ENCODE measurements at regions not wholly inside any gene's neighbourhood (a gene's known extent, or its start where the extent isn't known, plus 50 kb on each side); places are given as distances from the start of the nearest gene placed in this dataset.
A peak's percentile ranks its signal among the peaks of the same experiment; 100 is the strongest.
"Not testable (repeated sequence)": the region's sequence is repeated elsewhere in the genome, so short reads cannot be mapped to it uniquely, and the experiment has no call there.

DNA sequence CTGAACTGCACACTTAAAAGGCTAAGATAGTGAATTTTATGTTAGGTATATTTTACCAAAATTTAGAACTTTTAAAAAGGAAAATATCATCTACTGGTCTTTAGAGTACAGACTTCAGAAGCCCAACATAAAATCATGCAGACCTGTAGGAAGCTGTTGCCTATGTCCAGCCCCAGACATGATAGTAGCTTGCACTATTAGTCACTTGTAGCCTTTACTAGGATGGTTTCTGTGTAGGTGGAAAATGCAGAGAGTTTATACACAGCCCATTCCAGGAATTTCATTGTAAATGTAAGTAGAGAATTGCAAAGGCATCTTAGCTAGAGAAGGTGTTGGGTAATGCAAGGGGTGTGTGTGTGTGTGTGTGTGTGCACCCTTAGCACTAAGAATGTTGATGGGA, 640.2 kb downstream of the RNF144A start:
- H3K4me3 ChIP-seq (ENCODE audit: low read length) = no peak overlapping the region
- H3K79me2 ChIP-seq (ENCODE audit: control insufficient read depth, low read length) = no peaks in the 10 kb centered on the region
- H3K27me3 ChIP-seq (ENCODE audit: control insufficient read depth, low read length) = no peaks in the 10 kb centered on the region
- H3K36me3 ChIP-seq (ENCODE audit: control insufficient read depth, low read length) = peaks cover 9% of the 10 kb centered on the region
- peaks cover 16% of the 10 kb centered on the region; the same call in 1 of the 2 replicates for H3K9me3 ChIP-seq (ENCODE audit: control insufficient read depth, insufficient read depth, low read length)
- no peaks in the 10 kb centered on the region for H4K20me1 ChIP-seq (ENCODE audit: control insufficient read depth, insufficient read depth, low read depth, low read length)
- peaks cover 40% of the 10 kb centered on the region for H3K4me1 ChIP-seq (ENCODE audit: control insufficient read depth, low read length)
- no peak for TF ChIP-seq EZH2phosphoT487 (IDR thresholded peaks at IDR 0.05; ENCODE audit: borderline replicate concordance, low read length)
- H3F3A ChIP-seq (ENCODE audit: control insufficient read depth, insufficient read depth) = 0 out of 2 replicates have a peak, but pooled peaks cover 2% of the 10 kb centered on the region
- no peak overlapping the region for H3K27ac ChIP-seq (ENCODE audit: low read depth, low read length)
- no peaks in the 10 kb centered on the region for H3K9me2 ChIP-seq (replicated peaks; ENCODE audit: control insufficient read depth, low read length)
- H3K4me2 ChIP-seq (ENCODE audit: low read length) = no peak overlapping the region

- no peak for TF ChIP-seq EZH2phosphoT487 (IDR thresholded peaks at IDR 0.05; ENCODE audit: borderline replicate concordance, low read length)
- TF ChIP-seq, protein P1, sequence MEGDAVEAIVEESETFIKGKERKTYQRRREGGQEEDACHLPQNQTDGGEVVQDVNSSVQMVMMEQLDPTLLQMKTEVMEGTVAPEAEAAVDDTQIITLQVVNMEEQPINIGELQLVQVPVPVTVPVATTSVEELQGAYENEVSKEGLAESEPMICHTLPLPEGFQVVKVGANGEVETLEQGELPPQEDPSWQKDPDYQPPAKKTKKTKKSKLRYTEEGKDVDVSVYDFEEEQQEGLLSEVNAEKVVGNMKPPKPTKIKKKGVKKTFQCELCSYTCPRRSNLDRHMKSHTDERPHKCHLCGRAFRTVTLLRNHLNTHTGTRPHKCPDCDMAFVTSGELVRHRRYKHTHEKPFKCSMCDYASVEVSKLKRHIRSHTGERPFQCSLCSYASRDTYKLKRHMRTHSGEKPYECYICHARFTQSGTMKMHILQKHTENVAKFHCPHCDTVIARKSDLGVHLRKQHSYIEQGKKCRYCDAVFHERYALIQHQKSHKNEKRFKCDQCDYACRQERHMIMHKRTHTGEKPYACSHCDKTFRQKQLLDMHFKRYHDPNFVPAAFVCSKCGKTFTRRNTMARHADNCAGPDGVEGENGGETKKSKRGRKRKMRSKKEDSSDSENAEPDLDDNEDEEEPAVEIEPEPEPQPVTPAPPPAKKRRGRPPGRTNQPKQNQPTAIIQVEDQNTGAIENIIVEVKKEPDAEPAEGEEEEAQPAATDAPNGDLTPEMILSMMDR (IDR thresholded peaks at IDR 0.05; ENCODE audit: low read depth, low read length, poor library complexity, severe bottlenecking) = no peak
- peak overlapping the region; percentile 24 for H3K27ac ChIP-seq (ENCODE audit: low read depth, low read length)
- H3K79me2 ChIP-seq (ENCODE audit: control insufficient read depth, low read length) = no peaks in the 10 kb centered on the region
These were observed 642.6 kb downstream of the RNF144A start for GRCh38 chr2:7559791-7560190.

DNA sequence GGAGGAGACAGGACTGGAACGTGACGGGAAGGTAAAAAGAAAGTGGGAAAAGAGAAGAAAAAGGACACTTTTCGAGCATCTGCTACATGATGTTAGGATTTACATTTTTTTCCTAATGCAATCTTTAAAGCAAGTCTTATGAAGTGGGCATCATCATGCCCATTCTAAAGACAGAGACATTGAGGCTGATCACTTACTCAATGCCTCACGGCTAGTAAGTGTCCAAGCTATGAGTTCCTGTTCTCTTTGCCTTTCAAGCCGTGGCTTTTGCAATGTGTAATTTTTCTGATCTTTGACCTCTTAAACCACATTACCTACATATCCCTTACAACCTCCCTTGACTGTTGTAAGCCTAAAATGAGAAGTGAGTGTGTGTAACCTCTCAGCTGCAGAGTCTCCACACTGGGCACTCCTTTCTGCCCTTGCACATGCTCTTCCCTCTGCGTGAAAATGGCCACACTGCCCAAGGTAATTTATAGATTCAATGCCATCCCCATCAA, 649.2 kb downstream of the RNF144A start:
- TF ChIP-seq, protein P1 (IDR thresholded peaks at IDR 0.05; ENCODE audit: low read depth, low read length, poor library complexity, severe bottlenecking) = no peak
- no peak for TF ChIP-seq EZH2phosphoT487 (IDR thresholded peaks at IDR 0.05; ENCODE audit: borderline replicate concordance, low read length)
- peaks cover 27% of the 10 kb centered on the region for H3K9me3 ChIP-seq (ENCODE audit: control insufficient read depth, insufficient read depth, low read length)
- peaks cover 7% of the 10 kb centered on the region; the same call in 1 of the 2 replicates for H3F3A ChIP-seq (ENCODE audit: control insufficient read depth, insufficient read depth)
- H3K4me3 ChIP-seq (ENCODE audit: low read length) = no peak overlapping the region
- no peaks in the 10 kb centered on the region for H3K9me2 ChIP-seq (replicated peaks; ENCODE audit: control insufficient read depth, low read length)
- no peaks in the 10 kb centered on the region for H3K27me3 ChIP-seq (ENCODE audit: control insufficient read depth, low read length)
- H3K4me2 ChIP-seq (ENCODE audit: low read length) = no peak overlapping the region
- peaks cover 23% of the 10 kb centered on the region for H3K36me3 ChIP-seq (ENCODE audit: control insufficient read depth, low read length)
- no peaks in the 10 kb centered on the region for H4K20me1 ChIP-seq (ENCODE audit: control insufficient read depth, insufficient read depth, low read depth, low read length)
- no peaks in the 10 kb centered on the region for H3K79me2 ChIP-seq (ENCODE audit: control insufficient read depth, low read length)
- H3K4me1 ChIP-seq (ENCODE audit: control insufficient read depth, low read length) = peaks cover 52% of the 10 kb centered on the region
- H3K27ac ChIP-seq (ENCODE audit: low read depth, low read length) = peak overlapping the region; percentile 93

More at GRCh38 chr2:7559791-7560190, 642.6 kb downstream of the RNF144A start:
- H4K20me1 ChIP-seq (ENCODE audit: control insufficient read depth, insufficient read depth, low read depth, low read length) = no peaks in the 10 kb centered on the region
- H3K27me3 ChIP-seq (ENCODE audit: control insufficient read depth, low read length) = no peaks in the 10 kb centered on the region
- peaks cover 15% of the 10 kb centered on the region; the same call in 1 of the 2 replicates for H3K9me3 ChIP-seq (ENCODE audit: control insufficient read depth, insufficient read depth, low read length)
- H3K4me3 ChIP-seq (ENCODE audit: low read length) = peak overlapping the region; percentile 13
- 0 out of 2 replicates have a peak, but pooled peaks cover 2% of the 10 kb centered on the region for H3F3A ChIP-seq (ENCODE audit: control insufficient read depth, insufficient read depth)
- no peaks in the 10 kb centered on the region for H3K9me2 ChIP-seq (replicated peaks; ENCODE audit: control insufficient read depth, low read length)
- peaks cover 40% of the 10 kb centered on the region for H3K4me1 ChIP-seq (ENCODE audit: control insufficient read depth, low read length)
- peak overlapping the region; percentile 40 for H3K4me2 ChIP-seq (ENCODE audit: low read length)
- peaks cover 11% of the 10 kb centered on the region for H3K36me3 ChIP-seq (ENCODE audit: control insufficient read depth, low read length)

DNA sequence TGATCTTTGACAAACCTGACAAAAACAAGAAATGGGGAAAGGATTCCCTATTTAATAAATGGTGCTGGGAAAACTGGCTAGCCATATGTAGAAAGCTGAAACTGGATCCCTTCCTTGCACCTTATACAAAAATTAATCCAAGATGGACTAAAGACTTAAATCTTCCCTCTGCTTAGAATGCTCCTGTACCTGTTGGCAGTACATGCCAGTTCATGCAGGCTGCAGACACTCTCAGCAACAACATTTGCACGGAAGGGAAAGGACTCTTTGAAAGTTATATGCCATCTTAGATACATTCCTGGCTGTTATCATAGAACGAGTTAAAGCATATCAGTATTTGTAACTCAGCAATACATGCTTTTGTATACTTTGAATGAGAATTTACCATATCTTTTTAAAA, 649.9 kb downstream of the RNF144A start:
- peaks cover 56% of the 10 kb centered on the region for H3K4me1 ChIP-seq (ENCODE audit: control insufficient read depth, low read length)
- not testable (repeated sequence) for H4K20me1 ChIP-seq (ENCODE audit: control insufficient read depth, insufficient read depth, low read depth, low read length); H3F3A ChIP-seq (ENCODE audit: control insufficient read depth, insufficient read depth); H3K27me3 ChIP-seq (ENCODE audit: control insufficient read depth, low read length); H3K9me2 ChIP-seq (replicated peaks; ENCODE audit: control insufficient read depth, low read length); H3K79me2 ChIP-seq (ENCODE audit: control insufficient read depth, low read length)
- peak overlapping the region; percentile 51 for H3K4me3 ChIP-seq (ENCODE audit: low read length)
- peaks cover 23% of the 10 kb centered on the region for H3K36me3 ChIP-seq (ENCODE audit: control insufficient read depth, low read length)
- peak overlapping the region; percentile 61 for H3K4me2 ChIP-seq (ENCODE audit: low read length)
- peaks cover 27% of the 10 kb centered on the region for H3K9me3 ChIP-seq (ENCODE audit: control insufficient read depth, insufficient read depth, low read length)
- peak overlapping the region; percentile 93 for H3K27ac ChIP-seq (ENCODE audit: low read depth, low read length)

Measured in DOHH2 (cell line).